GM23248 (cell line): ENCODE measurements at regions not wholly inside any gene's neighbourhood (a gene's known extent, or its start where the extent isn't known, plus 50 kb on each side); places are given as distances from the start of the nearest gene placed in this dataset.

Experiments used
- DNase-seq: peaks from one replicate; pipeline ENCODE4 v3.0.0-alpha.2; 2015
- H2AFZ ChIP-seq: fragments of 200-600 bp; sonication (generic); 2 replicates; pipeline ENCODE4 v1.6.1; 2016; ENCODE audit warnings: antibody characterized with exemption
- H3F3A ChIP-seq: fragments of 200-600 bp; sonication (generic); 2 replicates; pipeline ENCODE4 v1.6.1; 2016; ENCODE audit warnings: mild to moderate bottlenecking, antibody characterized with exemption, mixed run types; ENCODE audit not compliant: insufficient read depth
- H3K27ac ChIP-seq: fragments of 200-600 bp; sonication (generic); 2 replicates; pipeline ENCODE4 v1.5.1; 2016; ENCODE audit warnings: mild to moderate bottlenecking
- H3K27me3 ChIP-seq: fragments of 200-600 bp; sonication (generic); replicated peaks from 2 replicates; pipeline ENCODE4 v1.6.1; 2016; ENCODE audit warnings: mild to moderate bottlenecking; ENCODE audit not compliant: insufficient read depth
- H3K36me3 ChIP-seq: fragments of 200-600 bp; sonication (generic); 2 replicates; pipeline ENCODE4 v1.6.1; 2016; ENCODE audit warnings: low read depth, mild to moderate bottlenecking
- H3K4me1 ChIP-seq: fragments of 200-600 bp; sonication (generic); 2 replicates; pipeline ENCODE4 v1.6.1; 2016; ENCODE audit warnings: mild to moderate bottlenecking; ENCODE audit not compliant: insufficient read depth
- H3K4me2 ChIP-seq: fragments of 200-600 bp; sonication (generic); one replicate; pipeline ENCODE4 v1.6.1; 2016; ENCODE audit warnings: mild to moderate bottlenecking; ENCODE audit not compliant: unreplicated experiment
- H3K4me3 ChIP-seq: fragments of 200-600 bp; sonication (generic); 2 replicates; pipeline ENCODE4 v1.5.1; 2016; ENCODE audit warnings: mild to moderate bottlenecking
- H3K79me2 ChIP-seq: fragments of 200-600 bp; sonication (generic); 2 replicates; pipeline ENCODE4 v1.6.1; 2016; ENCODE audit warnings: mild to moderate bottlenecking; ENCODE audit not compliant: insufficient read depth
- H3K9ac ChIP-seq: fragments of 200-600 bp; sonication (generic); 2 replicates; pipeline ENCODE4 v1.6.1; 2016; ENCODE audit warnings: mild to moderate bottlenecking
- H3K9me2 ChIP-seq: fragments of 200-600 bp; sonication (generic); 2 replicates; pipeline ENCODE4 v1.6.1; 2016; ENCODE audit warnings: mixed run types, mild to moderate bottlenecking, moderate library complexity; ENCODE audit not compliant: insufficient read depth
- H3K9me3 ChIP-seq: fragments of 200-600 bp; sonication (generic); one replicate; pipeline ENCODE4 v1.6.1; 2017; ENCODE audit warnings: low read depth
- H4K20me1 ChIP-seq: fragments of 200-600 bp; sonication (generic); 2 replicates; pipeline ENCODE4 v1.6.0; 2016; ENCODE audit not compliant: insufficient read depth
- EZH2 ChIP-seq: fragments of 200-600 bp; sonication (generic); IDR thresholded peaks from 2 replicates; pipeline ENCODE4 v1.6.1; 2018; ENCODE audit warnings: antibody characterized with exemption, mild to moderate bottlenecking; ENCODE audit not compliant: insufficient read depth, poor library complexity, severe bottlenecking
- EZH2phosphoT487 ChIP-seq: fragments of 200-600 bp; sonication (generic); IDR thresholded peaks from 2 replicates; pipeline ENCODE4 v1.6.1; 2018; ENCODE audit warnings: antibody characterized with exemption, moderate library complexity, mild to moderate bottlenecking, low read depth; ENCODE audit not compliant: insufficient read depth
- WGBS, 2 experiments: methylation state at CpG; one replicate each; pipeline ENCODE4 v1.1.6; 2015 to 2017; ENCODE audit warnings: low lambda C conversion rate in 2 of 2, low coverage in 1 of 2; ENCODE audit errors: missing lambda C conversion rate in 2 of 2; 5-methylcytosine and 5-hydroxymethylcytosine counted together
- in situ Hi-C: fragments of 300-500 bp; cut with MboI; formaldehyde crosslinking; loops from 2 replicates; pipeline ENCODE4 v1.15.0; 2020

- peak; percentile 8 for DNase-seq
- no peak overlapping the region for H3K27ac ChIP-seq
- H3K9me2 ChIP-seq = no peaks in the 10 kb centered on the region
- no peak overlapping the region for H3K4me2 ChIP-seq
- TF ChIP-seq EZH2phosphoT487 (no peak), EZH2 (no peak)
- no peaks in the 10 kb centered on the region for H3K4me1 ChIP-seq
- no peaks in the 10 kb centered on the region for H3K27me3 ChIP-seq
- no peak overlapping the region for H3K9ac ChIP-seq
- H2AFZ ChIP-seq = no peak overlapping the region
- no peaks in the 10 kb centered on the region for H3K79me2 ChIP-seq
- no peaks in the 10 kb centered on the region for H3K9me3 ChIP-seq
- 24% methylated on average over 6 of the region's 6 CpGs for WGBS, 2 experiments
- no peak overlapping the region for H3K4me3 ChIP-seq
- no peaks in the 10 kb centered on the region for H3F3A ChIP-seq
- no peaks in the 10 kb centered on the region for H4K20me1 ChIP-seq
- no peaks in the 10 kb centered on the region for H3K36me3 ChIP-seq
- in situ Hi-C loops = no loop called here
These were observed 355.1 kb downstream of the HS3ST1 start for GRCh38 chr4:11073621-11074051.

- in situ Hi-C loops = no loop called here
- no peak overlapping the region for H3K27ac ChIP-seq
- TF ChIP-seq EZH2phosphoT487 = no peak
- no peak overlapping the region for H2AFZ ChIP-seq
- no peaks in the 10 kb centered on the region for H3K36me3 ChIP-seq
- WGBS, 2 experiments = 38% methylated on average over 8 of the region's 8 CpGs
- H3K4me2 ChIP-seq = no peak overlapping the region
- no peak for DNase-seq
- H3K9ac ChIP-seq = no peak overlapping the region
- H3K9me2 ChIP-seq = no peaks in the 10 kb centered on the region
- no peaks in the 10 kb centered on the region for H3K27me3 ChIP-seq
- H3K4me3 ChIP-seq = no peak overlapping the region
- H3F3A ChIP-seq = no peaks in the 10 kb centered on the region
- H4K20me1 ChIP-seq = no peaks in the 10 kb centered on the region
- H3K79me2 ChIP-seq = no peaks in the 10 kb centered on the region
- no peaks in the 10 kb centered on the region for H3K9me3 ChIP-seq
- no peaks in the 10 kb centered on the region for H3K4me1 ChIP-seq
These were observed 355.7 kb downstream of the HS3ST1 start for GRCh38 chr4:11072999-11073398.

GRCh38 chr4:11072463-11072862, 356.2 kb downstream of the HS3ST1 start:
- no peaks in the 10 kb centered on the region for H3K36me3 ChIP-seq
- no peaks in the 10 kb centered on the region for H3K79me2 ChIP-seq
- H3K4me1 ChIP-seq = no peaks in the 10 kb centered on the region
- no peaks in the 10 kb centered on the region for H3K9me2 ChIP-seq
- no peaks in the 10 kb centered on the region for H4K20me1 ChIP-seq
- no peak overlapping the region for H3K4me2 ChIP-seq
- no peaks in the 10 kb centered on the region for H3K27me3 ChIP-seq
- H3K4me3 ChIP-seq = no peak overlapping the region
- H3F3A ChIP-seq = no peaks in the 10 kb centered on the region
- H2AFZ ChIP-seq = no peak overlapping the region
- H3K9me3 ChIP-seq = no peaks in the 10 kb centered on the region
- no peak for DNase-seq
- in situ Hi-C loops = no loop called here
- H3K9ac ChIP-seq = no peak overlapping the region
- no peak overlapping the region for H3K27ac ChIP-seq
- WGBS, 2 experiments = 62 to 65% methylated on average over 5 of the region's 5 CpGs
- no peak for TF ChIP-seq EZH2phosphoT487
- TF ChIP-seq EZH2 = no peak

GRCh38 chr4:11070813-11071212, 357.9 kb downstream of the HS3ST1 start:
- H3K36me3 ChIP-seq = no peaks in the 10 kb centered on the region
- in situ Hi-C loops = no loop called here
- 3 to 5% methylated on average over 4 of the region's 4 CpGs for WGBS, 2 experiments
- no peaks in the 10 kb centered on the region for H4K20me1 ChIP-seq
- H3K27me3 ChIP-seq = no peaks in the 10 kb centered on the region
- H3F3A ChIP-seq = no peaks in the 10 kb centered on the region
- H3K9ac ChIP-seq = no peak overlapping the region
- H3K4me2 ChIP-seq = no peak overlapping the region
- TF ChIP-seq EZH2phosphoT487 (no peak), EZH2 (no peak)
- no peak overlapping the region for H2AFZ ChIP-seq
- no peaks in the 10 kb centered on the region for H3K79me2 ChIP-seq
- no peak overlapping the region for H3K4me3 ChIP-seq
- H3K9me2 ChIP-seq = no peaks in the 10 kb centered on the region
- no peaks in the 10 kb centered on the region for H3K9me3 ChIP-seq
- no peaks in the 10 kb centered on the region for H3K4me1 ChIP-seq
- DNase-seq = no peak
- H3K27ac ChIP-seq = no peak overlapping the region

- Histone ChIP-seq H3K4me1 (no peaks in the 10 kb centered on the region), H3K27me3 (no peaks in the 10 kb centered on the region), H3K4me3 (no peak overlapping the region), H2AFZ (no peak overlapping the region), H3K9me3 (no peaks in the 10 kb centered on the region), H3K4me2 (no peak overlapping the region), H3K79me2 (no peaks in the 10 kb centered on the region), H4K20me1 (no peaks in the 10 kb centered on the region), H3K9ac (no peak overlapping the region), H3F3A (no peaks in the 10 kb centered on the region), H3K36me3 (no peaks in the 10 kb centered on the region), H3K27ac (no peak overlapping the region), H3K9me2 (no peaks in the 10 kb centered on the region)
- DNase-seq = no peak
- 21 to 28% methylated on average over 2 of the region's 2 CpGs for WGBS, 2 experiments
- no peak for TF ChIP-seq EZH2phosphoT487
- no peak for TF ChIP-seq EZH2
- in situ Hi-C loops = no loop called here
These were observed 359.0 kb downstream of the HS3ST1 start for GRCh38 chr4:11069581-11070211.
